ENCODE measurements at regions not wholly inside any gene's neighbourhood (a gene's known extent, or its start where the extent isn't known, plus 50 kb on each side); places are given as distances from the start of the nearest gene placed in this dataset.

DNA sequence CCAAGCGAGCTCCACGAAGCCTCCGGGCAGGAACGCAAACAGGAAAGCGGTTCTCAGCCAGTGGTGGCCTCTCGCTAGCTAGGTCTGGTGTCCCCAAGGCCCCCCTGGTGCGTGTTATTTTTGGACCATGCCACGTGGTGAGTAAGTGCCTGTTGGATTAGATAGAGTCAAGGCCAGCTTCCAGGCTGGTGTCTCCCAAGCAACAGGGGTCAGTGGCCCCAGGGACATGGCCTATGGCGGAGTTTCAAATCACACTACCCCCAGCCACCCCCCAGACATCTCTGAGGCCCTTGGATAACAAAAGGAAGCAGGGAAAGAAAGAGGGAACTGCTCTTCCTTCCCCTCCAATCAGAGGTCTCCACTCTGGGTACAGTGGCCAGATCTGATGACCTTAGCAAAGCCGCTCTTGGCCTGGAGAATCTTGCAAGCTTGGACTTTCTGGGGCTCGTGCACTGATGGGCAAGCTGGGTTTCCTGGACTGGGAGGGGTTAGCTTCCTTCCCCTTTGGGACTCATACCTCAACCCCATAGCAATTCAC, 58.2 kb downstream of the MAF start:
- TF ChIP-seq, protein P1, sequence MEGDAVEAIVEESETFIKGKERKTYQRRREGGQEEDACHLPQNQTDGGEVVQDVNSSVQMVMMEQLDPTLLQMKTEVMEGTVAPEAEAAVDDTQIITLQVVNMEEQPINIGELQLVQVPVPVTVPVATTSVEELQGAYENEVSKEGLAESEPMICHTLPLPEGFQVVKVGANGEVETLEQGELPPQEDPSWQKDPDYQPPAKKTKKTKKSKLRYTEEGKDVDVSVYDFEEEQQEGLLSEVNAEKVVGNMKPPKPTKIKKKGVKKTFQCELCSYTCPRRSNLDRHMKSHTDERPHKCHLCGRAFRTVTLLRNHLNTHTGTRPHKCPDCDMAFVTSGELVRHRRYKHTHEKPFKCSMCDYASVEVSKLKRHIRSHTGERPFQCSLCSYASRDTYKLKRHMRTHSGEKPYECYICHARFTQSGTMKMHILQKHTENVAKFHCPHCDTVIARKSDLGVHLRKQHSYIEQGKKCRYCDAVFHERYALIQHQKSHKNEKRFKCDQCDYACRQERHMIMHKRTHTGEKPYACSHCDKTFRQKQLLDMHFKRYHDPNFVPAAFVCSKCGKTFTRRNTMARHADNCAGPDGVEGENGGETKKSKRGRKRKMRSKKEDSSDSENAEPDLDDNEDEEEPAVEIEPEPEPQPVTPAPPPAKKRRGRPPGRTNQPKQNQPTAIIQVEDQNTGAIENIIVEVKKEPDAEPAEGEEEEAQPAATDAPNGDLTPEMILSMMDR (IDR thresholded peaks at IDR 0.05; ENCODE audit: borderline replicate concordance, extremely low read depth, low read length, poor library complexity, severe bottlenecking): no peak
- no peak for TF ChIP-seq EZH2 (IDR thresholded peaks at IDR 0.05; ENCODE audit: borderline replicate concordance, low read depth, low read length, severe bottlenecking)

Measured in DND-41 (cell line).